ENCODE measurements at regions not wholly inside any gene's neighbourhood (a gene's known extent, or its start where the extent isn't known, plus 50 kb on each side); places are given as distances from the start of the nearest gene placed in this dataset.

- no peak for TF ChIP-seq CTCF (IDR thresholded peaks at IDR 0.05; ENCODE audit: poor library complexity)
- no peak for TF ChIP-seq EZH2 (IDR thresholded peaks at IDR 0.05; ENCODE audit: borderline replicate concordance)
- TF ChIP-seq EZH2phosphoT487 (IDR thresholded peaks at IDR 0.05; ENCODE audit: low read depth, severe bottlenecking, unreplicated experiment), result no peak
These were observed 67.1 kb upstream of the SPIN2A start for GRCh38 chrX:57204306-57204705.

All from hepatocyte (in vitro differentiated cells).